SK-N-SH treated with all-trans-retinoic acid at 6 μM for 48 hours (cell line): ENCODE measurements at regions not wholly inside any gene's neighbourhood (a gene's known extent, or its start where the extent isn't known, plus 50 kb on each side); places are given as distances from the start of the nearest gene placed in this dataset.

ENCODE experiments used
- ATAC-seq: fragments of 200-7000 bp; cut with Tn5 transposase; 3 replicates; pipeline ENCODE4 v1.9.1; 2020; ENCODE audit warnings: mild to moderate bottlenecking, moderate library complexity
- ARNTL ChIP-seq: fragments of 450-650 bp; formaldehyde crosslinking; IDR thresholded peaks from 2 replicates; pipeline ENCODE4 v1.5.0; 2020; ENCODE audit warnings: low read depth, mild to moderate bottlenecking, moderate library complexity, borderline replicate concordance
- BACH2 ChIP-seq: fragments of 250-450 bp; sonication (Bioruptor Pico); IDR thresholded peaks from 2 replicates; pipeline ENCODE4 v1.9.0; 2021; ENCODE audit warnings: mild to moderate bottlenecking, borderline replicate concordance
- CREB5 ChIP-seq: fragments of 250-450 bp; sonication (Bioruptor Pico); IDR thresholded peaks from 2 replicates; pipeline ENCODE4 v1.5.1; 2020; ENCODE audit warnings: low read depth, mild to moderate bottlenecking, moderate library complexity
- CSDC2 ChIP-seq: fragments of 250-450 bp; sonication (Bioruptor Pico); IDR thresholded peaks from 2 replicates; pipeline ENCODE4 v1.5.0; 2020; ENCODE audit warnings: mild to moderate bottlenecking, moderate library complexity
- CSRNP3 ChIP-seq: fragments of 250-450 bp; sonication (Bioruptor Pico); IDR thresholded peaks from 2 replicates; pipeline ENCODE4 v1.5.1; 2021; ENCODE audit warnings: mild to moderate bottlenecking, moderate library complexity
- ESRRG ChIP-seq: fragments of 250-450 bp; sonication (Bioruptor Pico); IDR thresholded peaks from 2 replicates; pipeline ENCODE4 v1.6.1; 2021; ENCODE audit warnings: mild to moderate bottlenecking
- GLIS3 ChIP-seq: fragments of 250-450 bp; sonication (Bioruptor Pico); IDR thresholded peaks from 2 replicates; pipeline ENCODE4 v1.5.0; 2020; ENCODE audit warnings: mild to moderate bottlenecking, moderate library complexity
- ISL1 ChIP-seq: fragments of 250-450 bp; sonication (Bioruptor Pico); IDR thresholded peaks from 2 replicates; pipeline ENCODE4 v2.1.2; 2022; ENCODE audit warnings: mild to moderate bottlenecking, moderate library complexity
- OSR1 ChIP-seq: fragments of 250-450 bp; sonication (Bioruptor Pico); IDR thresholded peaks from 2 replicates; pipeline ENCODE4 v1.8.0; 2022; ENCODE audit warnings: moderate library complexity, mild to moderate bottlenecking, inconsistent platforms
- PATZ1 ChIP-seq: fragments of 250-450 bp; sonication (Bioruptor Pico); IDR thresholded peaks from 2 replicates; pipeline ENCODE4 v1.8.0; 2020; ENCODE audit warnings: mild to moderate bottlenecking, moderate library complexity, borderline replicate concordance
- POU6F1 ChIP-seq: fragments of 250-450 bp; sonication (Bioruptor Pico); IDR thresholded peaks from 2 replicates; pipeline ENCODE4 v1.8.0; 2021; ENCODE audit warnings: low read depth, mild to moderate bottlenecking, moderate library complexity, borderline replicate concordance
- PPARA ChIP-seq: fragments of 250-450 bp; sonication (Bioruptor Pico); IDR thresholded peaks from 2 replicates; pipeline ENCODE4 v1.5.0; 2020; ENCODE audit warnings: mild to moderate bottlenecking, borderline replicate concordance
- RARB ChIP-seq: fragments of 250-450 bp; sonication (Bioruptor Pico); IDR thresholded peaks from 2 replicates; pipeline ENCODE4 v1.8.0; 2021; ENCODE audit warnings: mild to moderate bottlenecking, moderate library complexity
- SNAI2 ChIP-seq: fragments of 250-450 bp; sonication (Bioruptor Pico); IDR thresholded peaks from 2 replicates; pipeline ENCODE4 v1.5.0; 2020; ENCODE audit warnings: mild to moderate bottlenecking, moderate library complexity
- TCF4 ChIP-seq: fragments of 250-450 bp; sonication (Bioruptor Pico); IDR thresholded peaks from 2 replicates; pipeline ENCODE4 v1.8.0; 2021; ENCODE audit warnings: mild to moderate bottlenecking, moderate library complexity, borderline replicate concordance
- TOX ChIP-seq: fragments of 250-450 bp; sonication (Bioruptor Pico); IDR thresholded peaks from 2 replicates; pipeline ENCODE4 v1.8.0; 2021; ENCODE audit warnings: mild to moderate bottlenecking, moderate library complexity, borderline replicate concordance
- TSHZ2 ChIP-seq: fragments of 250-450 bp; sonication (Bioruptor Pico); IDR thresholded peaks from 2 replicates; pipeline ENCODE4 v1.5.0; 2020; ENCODE audit warnings: mild to moderate bottlenecking, moderate library complexity
- ZC3H10 ChIP-seq: fragments of 250-450 bp; sonication (Bioruptor Pico); IDR thresholded peaks from 2 replicates; pipeline ENCODE4 v1.5.1; 2021; ENCODE audit warnings: mild to moderate bottlenecking, moderate library complexity
- ZFP3 ChIP-seq: fragments of 250-450 bp; sonication (Bioruptor Pico); IDR thresholded peaks from 2 replicates; pipeline ENCODE4 v1.5.0; 2020; ENCODE audit warnings: mild to moderate bottlenecking, moderate library complexity
- ZFP30 ChIP-seq: fragments of 450-650 bp; formaldehyde crosslinking; IDR thresholded peaks from 2 replicates; pipeline ENCODE4 v1.5.0; 2022; ENCODE audit warnings: mild to moderate bottlenecking, moderate library complexity
- ZNF565 ChIP-seq: fragments of 450-650 bp; formaldehyde crosslinking; conservative IDR thresholded peaks from 2 replicates; pipeline ENCODE4 v1.5.0; 2020; ENCODE audit warnings: low read depth, mild to moderate bottlenecking, moderate library complexity
- ZNF70 ChIP-seq: fragments of 450-650 bp; formaldehyde crosslinking; IDR thresholded peaks from 2 replicates; pipeline ENCODE4 v1.5.0; 2020; ENCODE audit warnings: mild to moderate bottlenecking, moderate library complexity
- ZNF8 ChIP-seq: fragments of 450-650 bp; formaldehyde crosslinking; IDR thresholded peaks from 2 replicates; pipeline ENCODE4 v1.5.0; 2020; ENCODE audit warnings: mild to moderate bottlenecking, moderate library complexity

- no peak for ATAC-seq
- TF ChIP-seq BACH2 (no peak), TOX (CRISPR knock-in tag) (no peak), ARNTL (no peak), OSR1 (CRISPR knock-in tag) (no peak), PATZ1 (CRISPR knock-in tag) (no peak), CREB5 (CRISPR knock-in tag) (no peak), ZNF70 (CRISPR knock-in tag) (no peak), ZFP30 (CRISPR knock-in tag) (no peak), ZNF8 (CRISPR knock-in tag) (no peak), ZFP3 (CRISPR knock-in tag) (no peak), ISL1 (CRISPR knock-in tag) (no peak), ZC3H10 (no peak), SNAI2 (CRISPR knock-in tag) (no peak), PPARA (CRISPR knock-in tag) (no peak), RARB (CRISPR knock-in tag) (no peak), GLIS3 (CRISPR knock-in tag) (no peak), ZNF565 (CRISPR knock-in tag) (no peak)
Measured at GRCh38 chr5:159827861-159828260, 88.4 kb upstream of the ADRA1B start.

GRCh38 chr5:159832073-159832472 lies 84.2 kb upstream of the ADRA1B start:
- ATAC-seq = no peak

GRCh38 chr5:159833088-159833487 lies 83.2 kb upstream of the ADRA1B start:
- no peak; the same call in 2 of the 3 replicates for ATAC-seq
- TF ChIP-seq ZFP30 (CRISPR knock-in tag) (no peak), TOX (CRISPR knock-in tag) (no peak), SNAI2 (CRISPR knock-in tag) (no peak), OSR1 (CRISPR knock-in tag) (no peak), ARNTL (no peak), POU6F1 (no peak), ESRRG (no peak), ISL1 (CRISPR knock-in tag) (no peak), ZNF70 (CRISPR knock-in tag) (no peak), TCF4 (no peak), CSRNP3 (no peak), GLIS3 (CRISPR knock-in tag) (no peak), TSHZ2 (CRISPR knock-in tag) (no peak), ZFP3 (CRISPR knock-in tag) (no peak), ZNF565 (CRISPR knock-in tag) (no peak), ZNF8 (CRISPR knock-in tag) (no peak), ZC3H10 (no peak), CSDC2 (CRISPR knock-in tag) (no peak)

More at GRCh38 chr5:159832073-159832472, 84.2 kb upstream of the ADRA1B start:
- TF ChIP-seq SNAI2 (CRISPR knock-in tag) (no peak), BACH2 (no peak), ZC3H10 (no peak), ZFP3 (CRISPR knock-in tag) (no peak), POU6F1 (no peak), TCF4 (no peak), PPARA (CRISPR knock-in tag) (no peak), ZNF565 (CRISPR knock-in tag) (no peak), RARB (CRISPR knock-in tag) (no peak), ZNF8 (CRISPR knock-in tag) (no peak), ZFP30 (CRISPR knock-in tag) (no peak), ZNF70 (CRISPR knock-in tag) (no peak), OSR1 (CRISPR knock-in tag) (no peak), CSDC2 (CRISPR knock-in tag) (no peak), TOX (CRISPR knock-in tag) (no peak)
- TF ChIP-seq, all 23 proteins: peak for 0
